ENCODE measurements at regions not wholly inside any gene's neighbourhood (a gene's known extent, or its start where the extent isn't known, plus 50 kb on each side); places are given as distances from the start of the nearest gene placed in this dataset.

- DNase-seq = no peak
These were observed 303.7 kb upstream of the HS6ST1 start for GRCh38 chr2:128622371-128622770.

- no peak for DNase-seq
These were observed 304.4 kb upstream of the HS6ST1 start for GRCh38 chr2:128622955-128623620.

GRCh38 chr2:128623776-128624761, 305.4 kb upstream of the HS6ST1 start:
- no peak for DNase-seq

GRCh38 chr2:128624956-128625355, 306.3 kb upstream of the HS6ST1 start:
- no peak for DNase-seq

- DNase-seq = no peak
These were observed 306.8 kb upstream of the HS6ST1 start for GRCh38 chr2:128625421-128625820.

- no peak for DNase-seq
These were observed 307.5 kb upstream of the HS6ST1 start for GRCh38 chr2:128625963-128626759.

GRCh38 chr2:128626760-128627511, 308.3 kb upstream of the HS6ST1 start:
- DNase-seq = no peak

- DNase-seq = no peak
These were observed 309.5 kb upstream of the HS6ST1 start for GRCh38 chr2:128628206-128628605.

- DNase-seq = no peak
These were observed 310.3 kb upstream of the HS6ST1 start for GRCh38 chr2:128628996-128629395.

GRCh38 chr2:128630974-128631697, 312.5 kb upstream of the HS6ST1 start:
- no peak for DNase-seq

GRCh38 chr2:128631698-128632500, 313.2 kb upstream of the HS6ST1 start:
- no peak for DNase-seq

GRCh38 chr2:128632501-128632800, 313.8 kb upstream of the HS6ST1 start:
- no peak for DNase-seq

GRCh38 chr2:128633501-128633900, 314.8 kb upstream of the HS6ST1 start:
- DNase-seq = no peak

GRCh38 chr2:128635361-128635900, 316.8 kb upstream of the HS6ST1 start:
- DNase-seq = no peak

GRCh38 chr2:128636802-128637147, 318.1 kb upstream of the HS6ST1 start:
- DNase-seq = no peak

- DNase-seq = no peak
These were observed 318.9 kb upstream of the HS6ST1 start for GRCh38 chr2:128637481-128638155.

- DNase-seq = no peak
These were observed 319.9 kb upstream of the HS6ST1 start for GRCh38 chr2:128638341-128639119.

GRCh38 chr2:128639120-128639477, 320.4 kb upstream of the HS6ST1 start:
- no peak for DNase-seq

- DNase-seq = no peak
These were observed 321.0 kb upstream of the HS6ST1 start for GRCh38 chr2:128639693-128640092.

Data from DMS79 (cell line).